GM06990 (cell line): ENCODE measurements at regions not wholly inside any gene's neighbourhood (a gene's known extent, or its start where the extent isn't known, plus 50 kb on each side); places are given as distances from the start of the nearest gene placed in this dataset.

Experiments
- DNase-seq: peaks from one replicate; pipeline ENCODE4 v3.0.0-alpha.2; 2011; ENCODE audit not compliant: insufficient read length; ENCODE audit errors: extremely low read depth
- H3K27me3 ChIP-seq: replicated peaks from 2 replicates; pipeline ENCODE4 v1.6.0; 2011; ENCODE audit warnings: low read length; ENCODE audit not compliant: control insufficient read depth, insufficient read depth
- H3K36me3 ChIP-seq: 2 replicates; pipeline ENCODE4 v1.5.1; 2011; ENCODE audit warnings: low read length; ENCODE audit not compliant: control insufficient read depth, insufficient read depth
- H3K4me3 ChIP-seq: replicated peaks from 2 replicates; pipeline ENCODE4 v1.5.1; 2011; ENCODE audit warnings: low read depth, mild to moderate bottlenecking, control low read depth, low read length
- TF ChIP-seq, protein P1 (sequence below): IDR thresholded peaks from 2 replicates; pipeline ENCODE4 v1.5.1; 2011; ENCODE audit warnings: low read length, control low read depth, mild to moderate bottlenecking, inconsistent platforms; ENCODE audit not compliant: insufficient read depth, poor library complexity, severe bottlenecking

DNA sequence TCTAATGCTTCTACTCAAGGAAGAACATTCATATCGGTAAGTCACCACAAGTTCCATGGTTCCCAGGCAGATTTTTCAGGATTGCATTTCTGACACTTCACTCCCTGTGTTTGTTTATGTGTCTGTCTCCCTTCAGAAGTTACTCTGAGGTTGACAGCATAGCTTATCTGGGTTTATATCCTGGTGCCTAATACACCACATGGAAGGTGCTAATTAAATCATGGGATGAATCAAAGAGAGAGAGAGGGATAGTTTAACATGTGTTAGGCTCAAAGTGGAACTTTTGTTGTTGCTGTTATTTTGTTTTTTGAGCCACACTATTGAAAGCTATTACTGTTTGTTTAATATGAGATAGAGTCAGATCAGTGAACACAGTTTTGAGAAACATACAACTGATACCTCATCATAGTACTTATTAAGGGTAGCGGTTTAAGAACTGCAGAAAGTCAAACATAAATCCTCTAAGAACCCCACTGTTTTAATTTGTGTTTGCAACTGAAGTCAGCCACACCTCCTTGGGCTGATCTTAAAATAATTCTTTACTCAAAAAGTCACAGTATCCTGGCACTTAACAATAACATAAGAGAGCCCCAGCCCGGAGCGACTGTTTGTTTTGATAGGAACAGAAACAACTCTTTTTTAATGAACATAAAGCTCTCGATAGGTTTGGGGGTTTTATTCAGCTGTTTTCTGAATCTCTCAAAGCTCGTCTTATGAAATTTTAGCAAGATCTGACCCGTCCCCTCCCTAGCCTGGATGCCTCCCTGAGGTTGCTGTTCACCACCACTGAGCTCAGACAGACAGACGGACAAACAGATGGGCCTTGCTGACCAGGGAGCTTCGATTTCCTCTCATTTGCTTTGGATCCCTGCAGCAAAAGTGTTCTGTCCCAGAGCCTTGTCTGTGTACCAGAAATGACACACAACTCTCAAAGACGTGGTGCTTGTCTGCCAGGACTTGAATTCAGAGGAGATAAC is 98.3 kb upstream of the MYOCD start:
- no peak for DNase-seq
- TF ChIP-seq, protein P1, sequence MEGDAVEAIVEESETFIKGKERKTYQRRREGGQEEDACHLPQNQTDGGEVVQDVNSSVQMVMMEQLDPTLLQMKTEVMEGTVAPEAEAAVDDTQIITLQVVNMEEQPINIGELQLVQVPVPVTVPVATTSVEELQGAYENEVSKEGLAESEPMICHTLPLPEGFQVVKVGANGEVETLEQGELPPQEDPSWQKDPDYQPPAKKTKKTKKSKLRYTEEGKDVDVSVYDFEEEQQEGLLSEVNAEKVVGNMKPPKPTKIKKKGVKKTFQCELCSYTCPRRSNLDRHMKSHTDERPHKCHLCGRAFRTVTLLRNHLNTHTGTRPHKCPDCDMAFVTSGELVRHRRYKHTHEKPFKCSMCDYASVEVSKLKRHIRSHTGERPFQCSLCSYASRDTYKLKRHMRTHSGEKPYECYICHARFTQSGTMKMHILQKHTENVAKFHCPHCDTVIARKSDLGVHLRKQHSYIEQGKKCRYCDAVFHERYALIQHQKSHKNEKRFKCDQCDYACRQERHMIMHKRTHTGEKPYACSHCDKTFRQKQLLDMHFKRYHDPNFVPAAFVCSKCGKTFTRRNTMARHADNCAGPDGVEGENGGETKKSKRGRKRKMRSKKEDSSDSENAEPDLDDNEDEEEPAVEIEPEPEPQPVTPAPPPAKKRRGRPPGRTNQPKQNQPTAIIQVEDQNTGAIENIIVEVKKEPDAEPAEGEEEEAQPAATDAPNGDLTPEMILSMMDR = no peak
- Histone ChIP-seq H3K36me3 (no peaks in the 10 kb centered on the region), H3K4me3 (no peak overlapping the region), H3K27me3 (no peaks in the 10 kb centered on the region)

DNA sequence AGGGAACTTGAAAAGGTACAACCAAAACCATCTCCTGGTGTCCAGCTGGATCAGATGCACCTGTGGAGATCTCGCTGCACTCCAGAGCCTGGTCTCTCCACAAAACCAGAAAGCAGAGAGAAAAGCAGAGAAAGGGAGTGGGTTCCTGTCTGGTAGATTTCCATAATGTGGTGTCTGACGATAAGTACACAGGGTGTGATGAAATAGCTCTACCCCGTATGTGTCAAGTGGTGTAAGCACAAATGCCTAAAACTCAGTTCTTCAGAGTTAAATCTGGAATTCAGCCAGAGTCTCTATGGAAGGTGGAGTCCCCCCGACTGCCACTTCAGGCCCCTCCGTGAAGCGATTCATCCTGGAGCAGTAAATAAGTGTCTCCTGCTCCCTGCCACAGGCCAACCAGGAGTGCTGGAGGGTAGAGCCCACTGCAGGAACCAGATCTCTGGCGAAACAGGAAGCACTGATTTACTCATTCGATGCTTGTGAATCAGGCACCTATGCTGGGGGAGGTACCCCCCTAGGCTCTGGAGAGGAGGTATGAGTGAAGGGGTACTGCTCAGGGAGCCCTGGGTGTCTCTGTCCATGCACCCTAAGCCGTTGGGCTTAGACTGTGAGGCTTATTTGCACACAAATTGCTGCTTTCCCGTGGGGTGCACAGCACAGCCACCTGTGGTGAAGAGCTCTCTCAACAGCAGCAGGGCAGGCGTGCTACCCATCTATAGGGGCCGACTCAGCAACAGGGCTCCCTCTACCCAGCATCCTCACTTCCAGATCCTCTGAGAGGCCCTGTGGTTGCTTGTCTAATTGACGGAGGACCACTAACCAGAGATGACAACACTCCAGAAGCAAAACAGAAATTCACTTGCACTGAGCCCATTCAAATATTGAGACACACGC is 97.1 kb upstream of the MYOCD start:
- H3K36me3 ChIP-seq = no peaks in the 10 kb centered on the region
- peak; percentile 13 for DNase-seq
- TF ChIP-seq, protein P1 = no peak
- no peaks in the 10 kb centered on the region for H3K27me3 ChIP-seq
- H3K4me3 ChIP-seq = no peak overlapping the region

DNA sequence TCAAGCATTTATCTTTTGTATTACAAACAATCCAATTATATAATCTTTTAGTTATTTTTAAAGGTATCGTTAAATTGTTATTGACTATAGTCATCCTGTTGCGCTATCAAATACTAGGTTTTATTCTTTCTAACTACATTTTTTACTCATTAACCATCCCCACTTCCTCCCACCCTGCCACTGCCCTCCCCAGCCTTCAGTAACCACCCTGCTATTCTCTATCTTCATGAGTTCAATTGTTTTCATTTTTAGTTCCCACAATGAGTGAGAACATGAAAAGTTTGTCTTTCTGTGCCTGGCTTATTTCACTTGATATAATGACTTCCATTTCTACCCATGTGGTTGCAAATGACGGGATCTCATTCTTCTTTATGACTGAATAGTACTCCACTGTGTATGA is 94.1 kb upstream of the MYOCD start:
- TF ChIP-seq, protein P1 = no peak
- H3K27me3 ChIP-seq = no peaks in the 10 kb centered on the region
- H3K36me3 ChIP-seq = no peaks in the 10 kb centered on the region
- no peak overlapping the region for H3K4me3 ChIP-seq
- DNase-seq = no peak

DNA sequence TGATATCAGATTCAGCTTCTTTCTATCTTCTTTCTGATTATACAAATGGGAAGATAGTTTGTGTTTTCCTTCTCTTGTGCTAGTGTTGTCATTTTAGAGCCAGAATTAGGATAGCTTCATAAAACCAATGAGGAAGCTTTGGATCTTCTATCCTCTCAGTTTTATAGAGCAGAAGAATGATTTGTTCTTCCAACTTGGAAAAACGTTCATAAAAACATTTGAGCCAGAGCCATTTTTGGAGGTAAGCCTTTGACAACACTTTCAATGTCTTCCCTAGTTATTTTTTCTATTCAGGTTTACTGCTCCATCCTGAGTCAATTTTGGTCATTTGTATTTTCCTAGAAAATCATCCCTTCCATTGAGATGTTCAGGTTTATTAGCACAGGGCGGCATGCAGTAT is 91.2 kb upstream of the MYOCD start:
- TF ChIP-seq, protein P1 = no peak
- Histone ChIP-seq H3K27me3 (no peaks in the 10 kb centered on the region), H3K4me3 (no peak overlapping the region), H3K36me3 (no peaks in the 10 kb centered on the region)
- DNase-seq = no peak

DNA sequence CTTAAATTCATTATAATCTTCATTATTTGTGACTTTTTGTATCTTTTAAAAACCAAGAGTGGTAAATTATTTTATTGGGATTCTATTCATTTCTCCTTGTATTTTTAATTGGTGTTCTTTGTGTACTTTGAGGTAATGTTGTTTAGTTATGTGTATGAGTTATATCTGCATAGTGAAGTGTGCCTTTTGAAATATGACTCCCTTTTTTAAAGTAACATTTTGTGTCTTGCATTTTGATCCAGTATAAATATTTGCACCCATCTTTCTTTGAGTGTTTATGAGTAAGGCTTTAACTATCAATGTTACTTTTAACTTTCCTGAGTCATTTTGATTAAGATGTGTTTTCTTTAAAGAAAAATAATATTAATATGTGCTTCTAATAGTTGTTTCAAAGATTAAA is 90.0 kb upstream of the MYOCD start:
- TF ChIP-seq, protein P1 = no peak
- Histone ChIP-seq H3K36me3 (no peaks in the 10 kb centered on the region), H3K27me3 (no peaks in the 10 kb centered on the region), H3K4me3 (no peak overlapping the region)
- DNase-seq = no peak
